ENCODE measurements at regions not wholly inside any gene's neighbourhood (a gene's known extent, or its start where the extent isn't known, plus 50 kb on each side); places are given as distances from the start of the nearest gene placed in this dataset.

DNA sequence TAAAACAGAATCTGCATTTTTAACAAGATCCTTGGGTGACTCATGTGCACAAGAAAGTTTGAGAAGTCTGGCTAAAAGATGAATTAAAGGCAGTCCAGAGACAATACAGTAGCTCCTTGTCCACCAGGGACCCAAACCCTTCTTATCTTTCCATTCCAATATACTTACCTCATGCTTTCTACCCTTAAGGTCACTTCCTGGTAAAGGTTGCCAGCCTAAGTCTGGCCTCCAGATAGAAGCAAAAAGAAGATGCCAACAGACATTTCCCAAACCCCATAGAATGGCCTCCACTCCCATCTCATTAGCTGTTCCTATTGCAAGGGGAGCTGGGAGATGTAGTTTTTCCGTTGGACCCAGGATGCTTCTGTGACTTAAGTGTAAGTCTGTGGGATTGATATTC, 101.4 kb upstream of the XYLT1 start:
- H3K4me3 Mint-ChIP-seq = no peak overlapping the region
- H3K36me3 Mint-ChIP-seq (ENCODE audit: low read depth) = no peaks in the 10 kb centered on the region
- H3K9me3 Mint-ChIP-seq = no peaks in the 10 kb centered on the region
- no peak overlapping the region for H3K27ac Mint-ChIP-seq (ENCODE audit: unreplicated experiment)
- DNase-seq (ENCODE audit: low read depth, low spot score) = no peak
- TF ChIP-seq, protein P1, sequence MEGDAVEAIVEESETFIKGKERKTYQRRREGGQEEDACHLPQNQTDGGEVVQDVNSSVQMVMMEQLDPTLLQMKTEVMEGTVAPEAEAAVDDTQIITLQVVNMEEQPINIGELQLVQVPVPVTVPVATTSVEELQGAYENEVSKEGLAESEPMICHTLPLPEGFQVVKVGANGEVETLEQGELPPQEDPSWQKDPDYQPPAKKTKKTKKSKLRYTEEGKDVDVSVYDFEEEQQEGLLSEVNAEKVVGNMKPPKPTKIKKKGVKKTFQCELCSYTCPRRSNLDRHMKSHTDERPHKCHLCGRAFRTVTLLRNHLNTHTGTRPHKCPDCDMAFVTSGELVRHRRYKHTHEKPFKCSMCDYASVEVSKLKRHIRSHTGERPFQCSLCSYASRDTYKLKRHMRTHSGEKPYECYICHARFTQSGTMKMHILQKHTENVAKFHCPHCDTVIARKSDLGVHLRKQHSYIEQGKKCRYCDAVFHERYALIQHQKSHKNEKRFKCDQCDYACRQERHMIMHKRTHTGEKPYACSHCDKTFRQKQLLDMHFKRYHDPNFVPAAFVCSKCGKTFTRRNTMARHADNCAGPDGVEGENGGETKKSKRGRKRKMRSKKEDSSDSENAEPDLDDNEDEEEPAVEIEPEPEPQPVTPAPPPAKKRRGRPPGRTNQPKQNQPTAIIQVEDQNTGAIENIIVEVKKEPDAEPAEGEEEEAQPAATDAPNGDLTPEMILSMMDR (conservative IDR thresholded peaks at IDR 0.05) = no peak
- H3K4me1 Mint-ChIP-seq = peaks cover 3% of the 10 kb centered on the region
- H3K27me3 Mint-ChIP-seq (ENCODE audit: low read depth) = no peaks in the 10 kb centered on the region

DNA sequence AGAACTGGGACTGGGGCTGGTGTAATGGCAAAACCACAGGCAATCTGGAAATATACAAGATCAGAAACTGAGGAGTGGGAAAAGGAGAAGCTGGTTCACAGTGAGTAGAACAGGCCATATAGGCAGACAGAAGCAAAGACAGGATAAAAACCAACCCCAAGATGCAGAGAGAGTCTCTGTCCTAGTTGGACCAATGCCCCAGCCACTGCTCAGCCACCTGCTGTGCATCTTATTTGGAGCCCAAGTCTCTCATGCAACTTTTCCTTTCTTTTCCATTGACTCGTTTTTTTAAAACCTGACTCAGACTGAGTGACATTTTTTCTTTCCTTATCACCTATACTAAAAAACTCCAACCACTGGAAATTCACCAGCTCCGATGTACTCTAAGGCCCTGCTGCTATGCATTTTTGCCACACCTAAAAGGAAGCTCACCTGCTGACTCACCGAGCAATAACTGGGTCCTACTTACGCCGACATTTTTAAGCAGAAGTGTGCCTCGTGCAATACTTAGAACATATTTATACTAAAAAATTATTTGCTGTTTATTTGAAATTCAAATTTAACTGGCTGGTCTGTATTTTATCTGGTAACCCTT, 100.8 kb upstream of the XYLT1 start:
- H3K27ac Mint-ChIP-seq (ENCODE audit: unreplicated experiment) = no peak overlapping the region
- no peaks in the 10 kb centered on the region for H3K36me3 Mint-ChIP-seq (ENCODE audit: low read depth)
- H3K4me1 Mint-ChIP-seq = peaks cover 3% of the 10 kb centered on the region
- no peaks in the 10 kb centered on the region for H3K27me3 Mint-ChIP-seq (ENCODE audit: low read depth)
- H3K9me3 Mint-ChIP-seq = no peaks in the 10 kb centered on the region
- H3K4me3 Mint-ChIP-seq = no peak overlapping the region
- DNase-seq (ENCODE audit: low read depth, low spot score) = no peak
- TF ChIP-seq, protein P1 (conservative IDR thresholded peaks at IDR 0.05) = no peak

DNA sequence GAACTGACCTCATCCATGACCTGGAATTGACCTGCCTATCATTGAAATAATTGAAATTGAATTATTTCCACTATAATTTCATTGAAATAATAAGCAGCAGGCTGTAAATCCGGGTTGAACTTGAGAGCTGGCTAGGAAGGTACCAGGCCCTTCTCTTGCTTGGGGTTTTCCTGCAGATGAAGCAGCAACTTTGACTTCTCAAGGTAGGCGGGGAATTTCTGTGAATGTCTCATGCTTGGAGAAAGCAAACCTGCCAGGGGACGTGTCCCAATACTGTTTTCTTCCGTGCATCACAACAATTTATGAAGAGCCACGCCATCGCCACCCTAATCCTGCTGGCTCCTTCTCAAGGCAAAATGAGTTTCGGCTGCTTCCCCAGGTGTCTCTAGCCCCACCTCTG, 97.5 kb upstream of the XYLT1 start:
- Mint-ChIP-seq H3K4me3 (no peak overlapping the region), H3K9me3 (no peaks in the 10 kb centered on the region), H3K27me3 (ENCODE audit: low read depth) (peaks cover 7% of the 10 kb centered on the region), H3K4me1 (peaks cover 3% of the 10 kb centered on the region), H3K36me3 (ENCODE audit: low read depth) (no peaks in the 10 kb centered on the region), H3K27ac (ENCODE audit: unreplicated experiment) (no peak overlapping the region)
- no peak for DNase-seq (ENCODE audit: low read depth, low spot score)
- TF ChIP-seq, protein P1 (conservative IDR thresholded peaks at IDR 0.05) = no peak

DNA sequence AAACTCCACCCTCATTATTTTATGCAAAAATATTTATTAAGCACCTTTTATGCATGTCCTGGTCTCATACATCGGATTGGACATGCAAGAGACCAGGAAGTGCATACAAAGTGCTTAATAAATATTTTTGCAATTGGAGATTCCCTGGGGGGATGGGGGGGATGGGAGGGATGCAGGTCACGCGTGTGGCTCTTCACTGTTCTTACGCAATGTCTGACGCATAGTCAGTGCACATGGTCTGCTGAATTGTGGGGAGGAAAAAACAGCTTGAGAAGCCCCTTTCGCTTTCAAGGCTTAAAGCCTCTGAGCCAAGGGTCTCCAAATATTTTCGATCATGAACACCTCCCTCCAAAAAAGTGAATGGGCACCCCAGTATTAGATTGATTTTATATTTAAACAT, 96.7 kb upstream of the XYLT1 start:
- Mint-ChIP-seq H3K4me3 (no peak overlapping the region), H3K27ac (ENCODE audit: unreplicated experiment) (no peak overlapping the region), H3K9me3 (no peaks in the 10 kb centered on the region), H3K36me3 (ENCODE audit: low read depth) (no peaks in the 10 kb centered on the region), H3K27me3 (ENCODE audit: low read depth) (peaks cover 14% of the 10 kb centered on the region), H3K4me1 (peaks cover 3% of the 10 kb centered on the region)
- TF ChIP-seq, protein P1 (conservative IDR thresholded peaks at IDR 0.05) = no peak
- DNase-seq (ENCODE audit: low read depth, low spot score) = no peak

DNA sequence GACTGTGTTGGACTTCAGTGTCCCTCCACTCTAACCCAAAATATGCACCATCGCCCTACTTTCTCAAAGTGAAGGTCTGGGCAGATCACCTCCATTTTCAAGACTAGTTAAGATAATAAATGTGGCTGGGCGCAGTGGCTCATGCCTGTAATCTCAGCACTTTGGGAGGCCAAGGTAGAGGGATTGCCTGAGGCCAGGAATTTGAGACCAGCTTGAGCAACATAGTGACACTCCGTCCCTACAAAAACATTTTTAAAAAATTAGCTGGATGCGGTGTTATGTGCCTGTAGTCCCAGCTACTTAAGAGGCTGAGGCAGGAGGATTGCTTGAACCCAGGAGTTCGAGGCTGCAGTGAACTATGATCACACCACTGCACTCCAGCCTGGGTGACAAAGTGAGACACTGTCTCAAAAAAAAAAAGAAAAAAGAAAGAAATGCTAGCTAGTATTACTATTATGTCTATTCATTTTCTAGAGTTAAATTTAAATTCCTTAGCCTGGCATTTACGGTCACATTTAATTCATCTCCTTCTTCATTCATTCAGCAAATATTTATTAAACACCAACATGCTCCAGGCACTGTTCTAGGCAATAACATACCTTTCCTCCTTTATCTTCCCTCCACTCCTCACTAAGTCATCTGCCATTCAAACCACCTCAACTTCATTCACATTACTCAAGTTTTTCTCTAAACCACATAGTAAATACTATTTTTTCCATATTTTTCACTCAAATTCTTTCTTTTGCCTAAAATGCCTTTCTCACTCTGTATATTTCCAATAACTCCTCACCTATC, 96.1 kb upstream of the XYLT1 start:
- Mint-ChIP-seq H3K4me1 (peaks cover 3% of the 10 kb centered on the region), H3K27me3 (ENCODE audit: low read depth) (peaks cover 15% of the 10 kb centered on the region), H3K9me3 (no peaks in the 10 kb centered on the region), H3K27ac (ENCODE audit: unreplicated experiment) (no peak overlapping the region), H3K4me3 (no peak overlapping the region), H3K36me3 (ENCODE audit: low read depth) (no peaks in the 10 kb centered on the region)
- no peak for DNase-seq (ENCODE audit: low read depth, low spot score)
- TF ChIP-seq, protein P1 (conservative IDR thresholded peaks at IDR 0.05) = no peak
